ENCODE measurements at regions not wholly inside any gene's neighbourhood (a gene's known extent, or its start where the extent isn't known, plus 50 kb on each side); places are given as distances from the start of the nearest gene placed in this dataset.

DNA sequence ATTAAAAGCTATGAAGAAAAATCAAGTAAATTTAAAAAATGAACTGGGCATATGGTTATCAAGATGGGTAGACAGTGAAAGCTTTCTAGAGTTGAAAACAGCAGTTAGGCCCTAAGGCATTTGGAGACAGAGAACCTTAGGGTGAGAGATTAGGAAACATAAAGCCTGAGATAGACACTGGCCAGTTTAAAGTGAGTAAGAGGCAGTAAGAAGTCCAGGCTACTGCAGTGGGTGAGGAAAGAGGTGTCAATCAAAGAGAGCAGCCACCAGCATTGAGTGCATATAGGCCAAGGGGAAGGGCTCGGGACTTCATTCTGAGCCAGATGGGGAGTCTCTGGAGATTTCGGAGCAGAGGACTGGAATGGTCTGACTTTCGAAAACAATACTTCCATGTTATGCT lies 1360.5 kb upstream of the ADGRL4 start:
- TF ChIP-seq, protein P1, sequence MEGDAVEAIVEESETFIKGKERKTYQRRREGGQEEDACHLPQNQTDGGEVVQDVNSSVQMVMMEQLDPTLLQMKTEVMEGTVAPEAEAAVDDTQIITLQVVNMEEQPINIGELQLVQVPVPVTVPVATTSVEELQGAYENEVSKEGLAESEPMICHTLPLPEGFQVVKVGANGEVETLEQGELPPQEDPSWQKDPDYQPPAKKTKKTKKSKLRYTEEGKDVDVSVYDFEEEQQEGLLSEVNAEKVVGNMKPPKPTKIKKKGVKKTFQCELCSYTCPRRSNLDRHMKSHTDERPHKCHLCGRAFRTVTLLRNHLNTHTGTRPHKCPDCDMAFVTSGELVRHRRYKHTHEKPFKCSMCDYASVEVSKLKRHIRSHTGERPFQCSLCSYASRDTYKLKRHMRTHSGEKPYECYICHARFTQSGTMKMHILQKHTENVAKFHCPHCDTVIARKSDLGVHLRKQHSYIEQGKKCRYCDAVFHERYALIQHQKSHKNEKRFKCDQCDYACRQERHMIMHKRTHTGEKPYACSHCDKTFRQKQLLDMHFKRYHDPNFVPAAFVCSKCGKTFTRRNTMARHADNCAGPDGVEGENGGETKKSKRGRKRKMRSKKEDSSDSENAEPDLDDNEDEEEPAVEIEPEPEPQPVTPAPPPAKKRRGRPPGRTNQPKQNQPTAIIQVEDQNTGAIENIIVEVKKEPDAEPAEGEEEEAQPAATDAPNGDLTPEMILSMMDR (IDR thresholded peaks at IDR 0.05), result no peak
- no peak for TF ChIP-seq POLR2A (IDR thresholded peaks at IDR 0.05)
